ENCODE measurements at regions not wholly inside any gene's neighbourhood (a gene's known extent, or its start where the extent isn't known, plus 50 kb on each side); places are given as distances from the start of the nearest gene placed in this dataset.
"Not testable (repeated sequence)": the region's sequence is repeated elsewhere in the genome, so short reads cannot be mapped to it uniquely, and the experiment has no call there.

GRCh38 chr7:9600974-9601373 is 1167.6 kb downstream of the NXPH1 start:
- Mint-ChIP-seq H3K36me3 (no peaks in the 10 kb centered on the region), H3K4me1 (ENCODE audit: low read depth in 2 of 2) (no peaks in the 10 kb centered on the region), H3K27me3 (no peaks in the 10 kb centered on the region), H3K27ac (no peak overlapping the region), H3K4me3 (no peak overlapping the region), H3K9me3 (peaks cover 6% of the 10 kb centered on the region)
- DNase-seq (ENCODE audit: low spot score) (no peak), ATAC-seq (no peak)

- Mint-ChIP-seq H3K36me3 (no peaks in the 10 kb centered on the region), H3K27ac (no peak overlapping the region), H3K4me1 (ENCODE audit: low read depth in 2 of 2) (no peaks in the 10 kb centered on the region), H3K27me3 (no peaks in the 10 kb centered on the region), H3K4me3 (no peak overlapping the region), H3K9me3 (peaks cover 7% of the 10 kb centered on the region)
- DNase-seq (ENCODE audit: low spot score) (no peak), ATAC-seq (no peak)
Measured at GRCh38 chr7:9603291-9603690, 1169.9 kb downstream of the NXPH1 start.

- H3K27ac Mint-ChIP-seq, result no peak overlapping the region
- H3K4me3 Mint-ChIP-seq, result no peak overlapping the region
- H3K27me3 Mint-ChIP-seq, result no peaks in the 10 kb centered on the region
- H3K9me3 Mint-ChIP-seq, result peaks cover 4% of the 10 kb centered on the region
- peaks cover 4% of the 10 kb centered on the region for H3K36me3 Mint-ChIP-seq
- H3K4me1 Mint-ChIP-seq (ENCODE audit: low read depth in 2 of 2), result no peaks in the 10 kb centered on the region
- DNase-seq (ENCODE audit: low spot score), result no peak
- ATAC-seq, result no peak
Measured at GRCh38 chr7:9608560-9608959, 1175.2 kb downstream of the NXPH1 start.

GRCh38 chr7:9620899-9621298 is 1187.5 kb downstream of the NXPH1 start:
- H3K4me3 Mint-ChIP-seq; ATAC-seq; H3K36me3 Mint-ChIP-seq; H3K27me3 Mint-ChIP-seq; H3K27ac Mint-ChIP-seq; H3K4me1 Mint-ChIP-seq (ENCODE audit: low read depth in 2 of 2); H3K9me3 Mint-ChIP-seq; DNase-seq (ENCODE audit: low spot score): not testable (repeated sequence)

GRCh38 chr7:9621306-9621902 is 1188.0 kb downstream of the NXPH1 start:
- H3K9me3 Mint-ChIP-seq, result peaks cover 12% of the 10 kb centered on the region
- not testable (repeated sequence) for H3K4me1 Mint-ChIP-seq (ENCODE audit: low read depth in 2 of 2); H3K27me3 Mint-ChIP-seq; H3K27ac Mint-ChIP-seq; H3K4me3 Mint-ChIP-seq; H3K36me3 Mint-ChIP-seq; ATAC-seq; DNase-seq (ENCODE audit: low spot score)

- Mint-ChIP-seq H3K4me3 (no peak overlapping the region), H3K27ac (no peak overlapping the region), H3K27me3 (no peaks in the 10 kb centered on the region), H3K9me3 (peaks cover 14% of the 10 kb centered on the region), H3K4me1 (ENCODE audit: low read depth in 2 of 2) (no peaks in the 10 kb centered on the region), H3K36me3 (no peaks in the 10 kb centered on the region)
- ATAC-seq (no peak), DNase-seq (ENCODE audit: low spot score) (no peak)
Measured at GRCh38 chr7:9621927-9622326, 1188.5 kb downstream of the NXPH1 start.

GRCh38 chr7:9625953-9626352 is 1192.5 kb downstream of the NXPH1 start:
- no peaks in the 10 kb centered on the region for H3K27me3 Mint-ChIP-seq
- peaks cover 10% of the 10 kb centered on the region for H3K9me3 Mint-ChIP-seq
- no peaks in the 10 kb centered on the region for H3K4me1 Mint-ChIP-seq (ENCODE audit: low read depth in 2 of 2)
- H3K36me3 Mint-ChIP-seq, result no peaks in the 10 kb centered on the region
- DNase-seq (ENCODE audit: low spot score), result no peak
- H3K4me3 Mint-ChIP-seq, result no peak overlapping the region
- ATAC-seq, result no peak
- H3K27ac Mint-ChIP-seq, result no peak overlapping the region

GRCh38 chr7:9645756-9646155 is 1212.3 kb downstream of the NXPH1 start:
- ATAC-seq (no peak), DNase-seq (ENCODE audit: low spot score) (no peak)
- Mint-ChIP-seq H3K4me1 (ENCODE audit: low read depth in 2 of 2) (no peaks in the 10 kb centered on the region), H3K27me3 (no peaks in the 10 kb centered on the region), H3K9me3 (peaks cover 2% of the 10 kb centered on the region), H3K27ac (no peak overlapping the region), H3K4me3 (no peak overlapping the region), H3K36me3 (no peaks in the 10 kb centered on the region)

GRCh38 chr7:9657257-9657656 is 1223.8 kb downstream of the NXPH1 start:
- H3K4me3 Mint-ChIP-seq, result no peak overlapping the region
- peaks cover 11% of the 10 kb centered on the region for H3K9me3 Mint-ChIP-seq
- no peaks in the 10 kb centered on the region for H3K36me3 Mint-ChIP-seq
- no peaks in the 10 kb centered on the region for H3K27me3 Mint-ChIP-seq
- H3K27ac Mint-ChIP-seq, result no peak overlapping the region
- H3K4me1 Mint-ChIP-seq (ENCODE audit: low read depth in 2 of 2), result no peaks in the 10 kb centered on the region
- ATAC-seq (no peak), DNase-seq (ENCODE audit: low spot score) (no peak)

- H3K9me3 Mint-ChIP-seq, result peaks cover 13% of the 10 kb centered on the region
- no peak overlapping the region for H3K27ac Mint-ChIP-seq
- DNase-seq (ENCODE audit: low spot score) (no peak), ATAC-seq (no peak)
- no peaks in the 10 kb centered on the region for H3K27me3 Mint-ChIP-seq
- no peaks in the 10 kb centered on the region for H3K4me1 Mint-ChIP-seq (ENCODE audit: low read depth in 2 of 2)
- H3K4me3 Mint-ChIP-seq, result no peak overlapping the region
- no peaks in the 10 kb centered on the region for H3K36me3 Mint-ChIP-seq
Measured at GRCh38 chr7:9671979-9672917, 1238.8 kb downstream of the NXPH1 start.

GRCh38 chr7:9680713-9681112 is 1247.3 kb downstream of the NXPH1 start:
- no peak overlapping the region for H3K4me3 Mint-ChIP-seq
- no peak for ATAC-seq
- no peaks in the 10 kb centered on the region for H3K27me3 Mint-ChIP-seq
- H3K36me3 Mint-ChIP-seq, result no peaks in the 10 kb centered on the region
- H3K27ac Mint-ChIP-seq, result no peak overlapping the region
- no peak for DNase-seq (ENCODE audit: low spot score)
- H3K4me1 Mint-ChIP-seq (ENCODE audit: low read depth in 2 of 2), result no peaks in the 10 kb centered on the region
- peaks cover 6% of the 10 kb centered on the region for H3K9me3 Mint-ChIP-seq

GRCh38 chr7:9681284-9681683 is 1247.9 kb downstream of the NXPH1 start:
- DNase-seq (ENCODE audit: low spot score) (no peak), ATAC-seq (no peak)
- H3K4me1 Mint-ChIP-seq (ENCODE audit: low read depth in 2 of 2), result no peaks in the 10 kb centered on the region
- H3K27me3 Mint-ChIP-seq, result no peaks in the 10 kb centered on the region
- peaks cover 6% of the 10 kb centered on the region for H3K9me3 Mint-ChIP-seq
- no peak overlapping the region for H3K27ac Mint-ChIP-seq
- no peaks in the 10 kb centered on the region for H3K36me3 Mint-ChIP-seq
- H3K4me3 Mint-ChIP-seq, result no peak overlapping the region

GRCh38 chr7:9691286-9691685 is 1257.9 kb downstream of the NXPH1 start:
- no peak for DNase-seq (ENCODE audit: low spot score)
- ATAC-seq, result no peak
- Mint-ChIP-seq H3K9me3 (peaks cover 11% of the 10 kb centered on the region), H3K4me1 (ENCODE audit: low read depth in 2 of 2) (no peaks in the 10 kb centered on the region), H3K27ac (no peak overlapping the region), H3K27me3 (no peaks in the 10 kb centered on the region), H3K4me3 (no peak overlapping the region), H3K36me3 (peaks cover 4% of the 10 kb centered on the region)

GRCh38 chr7:9698375-9698774 is 1265.0 kb downstream of the NXPH1 start:
- Mint-ChIP-seq H3K36me3 (peaks cover 5% of the 10 kb centered on the region), H3K4me3 (no peak overlapping the region), H3K9me3 (peaks cover 5% of the 10 kb centered on the region), H3K4me1 (ENCODE audit: low read depth in 2 of 2) (no peaks in the 10 kb centered on the region), H3K27me3 (no peaks in the 10 kb centered on the region), H3K27ac (no peak overlapping the region)
- ATAC-seq, result no peak
- no peak for DNase-seq (ENCODE audit: low spot score)
